ENCODE measurements at regions not wholly inside any gene's neighbourhood (a gene's known extent, or its start where the extent isn't known, plus 50 kb on each side); places are given as distances from the start of the nearest gene placed in this dataset.

DNA sequence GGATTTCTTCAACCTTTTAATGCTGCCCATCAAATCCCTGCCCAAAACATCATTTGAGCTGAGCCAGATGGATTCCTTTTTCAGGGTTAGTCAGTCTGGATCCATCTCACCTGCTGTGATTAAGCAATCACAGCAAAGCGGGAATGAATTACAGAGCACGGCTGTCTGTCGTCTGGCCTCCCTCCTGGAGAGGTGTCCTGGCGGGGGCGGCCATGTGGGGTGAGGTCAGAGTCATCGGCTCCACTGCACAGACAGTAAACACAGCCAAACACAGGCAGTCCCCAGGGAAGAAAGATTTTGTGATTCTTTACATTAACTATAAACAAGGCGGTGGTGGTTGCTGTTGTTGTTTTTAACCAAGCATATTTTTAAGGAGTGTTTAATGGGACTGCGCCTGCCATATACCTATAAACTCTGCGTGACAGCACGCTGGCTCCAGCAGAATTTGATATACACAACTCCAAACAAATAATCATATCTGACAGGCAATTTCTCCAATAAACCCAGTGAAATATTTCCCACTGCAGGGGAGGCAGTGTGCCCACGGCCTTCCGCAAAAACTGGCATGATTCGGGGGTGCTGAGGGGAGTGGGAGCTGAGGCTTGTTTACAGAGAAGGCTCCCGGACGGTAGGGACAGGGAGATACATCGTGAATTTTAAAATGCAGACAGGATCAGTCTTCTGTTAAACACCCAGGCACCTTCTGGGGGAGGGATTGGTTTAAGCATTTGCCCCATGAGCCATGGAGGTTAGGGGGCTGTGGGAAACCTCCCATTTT lies 232.0 kb upstream of the PMEPA1 start:
- H3K27ac ChIP-seq, result peak overlapping the region; percentile 95
- TF ChIP-seq ZFX (IDR thresholded peaks at IDR 0.05; ENCODE audit: borderline replicate concordance), result no peak
- TF ChIP-seq, protein P1, sequence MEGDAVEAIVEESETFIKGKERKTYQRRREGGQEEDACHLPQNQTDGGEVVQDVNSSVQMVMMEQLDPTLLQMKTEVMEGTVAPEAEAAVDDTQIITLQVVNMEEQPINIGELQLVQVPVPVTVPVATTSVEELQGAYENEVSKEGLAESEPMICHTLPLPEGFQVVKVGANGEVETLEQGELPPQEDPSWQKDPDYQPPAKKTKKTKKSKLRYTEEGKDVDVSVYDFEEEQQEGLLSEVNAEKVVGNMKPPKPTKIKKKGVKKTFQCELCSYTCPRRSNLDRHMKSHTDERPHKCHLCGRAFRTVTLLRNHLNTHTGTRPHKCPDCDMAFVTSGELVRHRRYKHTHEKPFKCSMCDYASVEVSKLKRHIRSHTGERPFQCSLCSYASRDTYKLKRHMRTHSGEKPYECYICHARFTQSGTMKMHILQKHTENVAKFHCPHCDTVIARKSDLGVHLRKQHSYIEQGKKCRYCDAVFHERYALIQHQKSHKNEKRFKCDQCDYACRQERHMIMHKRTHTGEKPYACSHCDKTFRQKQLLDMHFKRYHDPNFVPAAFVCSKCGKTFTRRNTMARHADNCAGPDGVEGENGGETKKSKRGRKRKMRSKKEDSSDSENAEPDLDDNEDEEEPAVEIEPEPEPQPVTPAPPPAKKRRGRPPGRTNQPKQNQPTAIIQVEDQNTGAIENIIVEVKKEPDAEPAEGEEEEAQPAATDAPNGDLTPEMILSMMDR (IDR thresholded peaks at IDR 0.05), result no peak

DNA sequence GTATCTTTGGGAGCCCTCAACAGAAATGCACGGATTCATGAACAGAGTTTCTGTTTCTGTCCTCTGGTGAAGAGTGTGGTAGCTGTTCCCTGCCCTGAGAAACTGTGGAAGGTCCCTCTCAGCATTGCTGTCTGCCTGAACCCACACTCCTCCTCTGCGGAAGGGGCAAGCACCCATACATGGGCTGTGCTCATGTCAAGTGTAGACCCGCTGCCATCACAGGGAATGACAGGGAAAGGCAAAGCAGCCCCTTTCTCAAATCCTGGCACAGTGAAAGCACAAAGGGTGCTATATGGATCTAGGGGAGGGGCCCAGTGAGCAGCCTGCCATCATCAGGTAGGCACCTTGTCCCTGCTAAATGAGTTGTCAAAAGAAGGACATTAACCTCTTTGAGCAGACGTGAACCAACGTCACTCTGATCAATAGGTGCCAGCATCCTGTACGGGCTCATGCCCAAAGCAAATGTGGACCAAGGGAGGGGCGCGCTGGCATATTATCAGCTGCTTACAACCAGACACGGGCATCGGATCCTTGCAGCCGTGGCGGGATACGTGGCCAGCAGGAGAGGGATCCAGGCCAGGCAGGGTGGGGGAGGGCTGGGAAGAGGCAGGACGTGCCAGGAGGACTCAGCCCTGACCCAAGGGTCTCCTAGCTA lies 231.2 kb upstream of the PMEPA1 start:
- H3K27ac ChIP-seq, result peak overlapping the region; percentile 95
- TF ChIP-seq, protein P1 (IDR thresholded peaks at IDR 0.05), result no peak
- no peak for TF ChIP-seq ZFX (IDR thresholded peaks at IDR 0.05; ENCODE audit: borderline replicate concordance)

DNA sequence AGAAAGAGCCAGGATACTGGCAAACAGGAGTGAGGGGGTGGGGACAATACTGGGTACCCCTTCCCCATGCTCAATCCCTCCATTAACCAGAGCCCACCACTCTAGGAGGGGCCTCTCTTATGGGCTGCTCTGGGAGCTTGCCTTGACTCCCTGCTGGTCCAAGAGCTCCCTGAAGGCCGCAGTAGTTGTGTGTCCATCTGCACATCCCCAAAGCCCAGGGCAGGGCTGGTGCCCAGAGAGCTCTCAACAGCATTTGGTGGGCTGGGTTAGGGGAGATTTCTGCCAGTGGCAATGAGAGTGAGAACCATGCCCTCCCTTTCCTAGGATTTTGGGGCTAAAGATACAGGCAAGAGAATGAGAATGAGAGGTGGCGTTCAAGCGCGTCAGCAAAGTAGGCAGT lies 230.6 kb upstream of the PMEPA1 start:
- TF ChIP-seq, protein P1 (IDR thresholded peaks at IDR 0.05), result no peak
- TF ChIP-seq ZFX (IDR thresholded peaks at IDR 0.05; ENCODE audit: borderline replicate concordance), result no peak
- peak overlapping the region; percentile 95 for H3K27ac ChIP-seq

DNA sequence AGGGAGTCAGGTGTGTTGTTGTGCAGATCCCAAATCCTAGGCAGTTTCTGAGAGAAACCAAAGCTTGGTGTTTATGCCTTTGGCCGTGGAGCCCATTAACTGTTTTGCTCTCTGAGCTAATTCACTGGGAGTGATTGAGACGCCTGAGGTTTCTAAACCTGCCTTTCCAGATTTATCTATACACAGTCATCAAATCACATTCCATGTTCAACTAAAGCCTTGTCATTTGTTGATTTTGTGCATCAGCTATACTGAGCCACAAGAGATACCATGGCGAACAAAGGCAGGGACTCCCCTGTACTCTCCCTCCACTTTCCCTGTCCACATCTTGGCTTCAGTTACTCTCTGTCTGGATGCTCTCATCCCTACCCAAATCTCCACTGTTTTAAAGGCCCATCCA lies 229.7 kb upstream of the PMEPA1 start:
- TF ChIP-seq ZFX (IDR thresholded peaks at IDR 0.05; ENCODE audit: borderline replicate concordance), result no peak
- TF ChIP-seq, protein P1 (IDR thresholded peaks at IDR 0.05), result no peak
- H3K27ac ChIP-seq, result peak overlapping the region; percentile 95

GRCh38 chr20:57938158-57939108 lies 228.6 kb upstream of the PMEPA1 start:
- peak overlapping the region; percentile 95 for H3K27ac ChIP-seq
- TF ChIP-seq, protein P1 (IDR thresholded peaks at IDR 0.05), result no peak
- no peak for TF ChIP-seq ZFX (IDR thresholded peaks at IDR 0.05; ENCODE audit: borderline replicate concordance)

GRCh38 chr20:57936636-57937385 lies 227.0 kb upstream of the PMEPA1 start:
- no peak for TF ChIP-seq ZFX (IDR thresholded peaks at IDR 0.05; ENCODE audit: borderline replicate concordance)
- TF ChIP-seq, protein P1 (IDR thresholded peaks at IDR 0.05), result no peak
- H3K27ac ChIP-seq, result peak overlapping the region; percentile 25; the same call in 1 of the 2 replicates

Measured in 22Rv1 (cell line).